Stimulated activated naive CD8-positive, alpha-beta T cell treated with anti-CD3 and anti-CD28 coated beads, Interleukin-15, Interleukin-2, amounts not matched to agents 100 ng/mL and 50 ng/mL, for 24 hours (primary cell): ENCODE measurements at regions not wholly inside any gene's neighbourhood (a gene's known extent, or its start where the extent isn't known, plus 50 kb on each side); places are given as distances from the start of the nearest gene placed in this dataset.
"Not testable (repeated sequence)": the region's sequence is repeated elsewhere in the genome, so short reads cannot be mapped to it uniquely, and the experiment has no call there.

Experiments
- H3K27ac Mint-ChIP-seq: one replicate; pipeline ENCODE4 v1.8.0; 2021; ENCODE audit warnings: mild to moderate bottlenecking, mixed read lengths
- H3K27me3 Mint-ChIP-seq: one replicate; pipeline ENCODE4 v1.8.0; 2021; ENCODE audit warnings: mixed read lengths
- H3K36me3 Mint-ChIP-seq: one replicate; pipeline ENCODE4 v1.8.0; 2021; ENCODE audit warnings: low read depth, mixed read lengths
- H3K4me1 Mint-ChIP-seq: one replicate; pipeline ENCODE4 v1.8.0; 2021; ENCODE audit warnings: low read depth, mixed read lengths
- H3K4me3 Mint-ChIP-seq: one replicate; pipeline ENCODE4 v1.8.0; 2021; ENCODE audit warnings: mild to moderate bottlenecking, mixed read lengths
- H3K9me3 Mint-ChIP-seq: one replicate; pipeline ENCODE4 v1.8.0; 2021; ENCODE audit warnings: mixed read lengths

DNA sequence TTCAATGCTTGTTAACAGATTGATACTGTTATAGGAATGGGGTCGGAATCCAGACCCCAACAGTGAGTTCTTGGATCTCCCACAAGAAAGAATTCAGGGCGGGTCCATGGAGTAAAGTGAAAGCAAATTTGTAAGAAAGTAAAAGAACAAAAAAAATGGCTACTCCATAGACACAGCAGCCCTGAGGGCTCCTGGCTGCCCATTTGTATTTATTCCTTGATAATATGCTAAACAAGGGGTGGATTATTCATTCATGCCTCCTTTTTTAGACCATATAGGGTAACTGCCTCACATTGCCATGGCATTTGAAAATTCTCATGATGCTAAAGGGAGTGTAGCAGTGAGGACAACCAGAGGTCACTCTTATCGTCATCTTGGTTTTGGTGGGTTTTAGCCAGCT, 717.2 kb upstream of the KCND2 start:
- no peak overlapping the region for H3K4me3 Mint-ChIP-seq
- no peaks in the 10 kb centered on the region for H3K36me3 Mint-ChIP-seq
- no peak overlapping the region for H3K27ac Mint-ChIP-seq
- H3K9me3 Mint-ChIP-seq, result peaks cover 14% of the 10 kb centered on the region
- H3K27me3 Mint-ChIP-seq, result no peaks in the 10 kb centered on the region
- no peaks in the 10 kb centered on the region for H3K4me1 Mint-ChIP-seq

DNA sequence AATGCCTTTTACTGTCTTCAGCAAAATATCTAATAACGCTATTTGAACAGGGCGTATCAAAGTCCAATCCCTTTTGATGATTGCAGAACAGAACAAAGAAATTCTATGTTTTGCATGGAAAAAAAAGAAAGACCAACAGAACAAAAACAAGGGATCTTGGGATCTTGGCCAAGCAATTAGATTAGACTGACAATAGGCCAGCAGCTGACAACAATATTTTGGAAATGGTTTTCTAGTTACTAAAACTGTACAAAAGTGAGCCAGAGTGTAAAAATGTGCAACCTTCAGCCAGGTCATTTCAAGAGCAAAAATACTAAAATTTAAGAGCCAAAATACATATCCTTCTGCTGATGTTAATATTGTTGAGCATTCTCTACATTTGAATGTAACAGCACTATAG, 716.5 kb upstream of the KCND2 start:
- Mint-ChIP-seq H3K4me1 (no peaks in the 10 kb centered on the region), H3K36me3 (no peaks in the 10 kb centered on the region), H3K4me3 (no peak overlapping the region), H3K27me3 (no peaks in the 10 kb centered on the region), H3K27ac (no peak overlapping the region), H3K9me3 (peaks cover 16% of the 10 kb centered on the region)

DNA sequence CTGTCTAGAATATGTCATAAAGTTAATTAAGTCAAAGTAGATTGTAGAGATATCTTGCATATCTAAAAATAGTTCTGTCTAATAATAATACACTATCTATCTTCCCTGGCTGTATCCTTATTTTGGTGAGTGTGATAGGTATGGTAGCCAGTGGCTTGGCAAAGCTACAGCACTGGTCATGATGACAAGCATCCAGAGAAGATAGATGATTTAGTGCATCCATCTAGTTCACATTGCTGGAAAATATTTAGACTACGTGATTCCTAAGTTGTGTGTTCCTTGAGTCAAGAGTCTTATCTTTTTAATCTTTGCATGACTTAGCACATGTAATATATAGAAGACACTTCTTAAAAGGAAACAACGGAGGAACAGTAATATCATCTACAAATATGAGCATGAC, 711.2 kb upstream of the KCND2 start:
- Mint-ChIP-seq H3K36me3 (no peaks in the 10 kb centered on the region), H3K27me3 (no peaks in the 10 kb centered on the region), H3K27ac (no peak overlapping the region), H3K9me3 (peaks cover 19% of the 10 kb centered on the region), H3K4me3 (no peak overlapping the region), H3K4me1 (no peaks in the 10 kb centered on the region)

- H3K36me3 Mint-ChIP-seq, result no peaks in the 10 kb centered on the region
- no peaks in the 10 kb centered on the region for H3K4me1 Mint-ChIP-seq
- no peak overlapping the region for H3K4me3 Mint-ChIP-seq
- no peak overlapping the region for H3K27ac Mint-ChIP-seq
- H3K9me3 Mint-ChIP-seq, result peaks cover 19% of the 10 kb centered on the region
- H3K27me3 Mint-ChIP-seq, result no peaks in the 10 kb centered on the region
Measured at GRCh38 chr7:119562839-119563238, 710.1 kb upstream of the KCND2 start.

GRCh38 chr7:119571666-119572065, 701.3 kb upstream of the KCND2 start:
- Mint-ChIP-seq H3K36me3 (no peaks in the 10 kb centered on the region), H3K27ac (no peak overlapping the region), H3K4me1 (no peaks in the 10 kb centered on the region), H3K27me3 (no peaks in the 10 kb centered on the region), H3K9me3 (no peaks in the 10 kb centered on the region), H3K4me3 (no peak overlapping the region)

DNA sequence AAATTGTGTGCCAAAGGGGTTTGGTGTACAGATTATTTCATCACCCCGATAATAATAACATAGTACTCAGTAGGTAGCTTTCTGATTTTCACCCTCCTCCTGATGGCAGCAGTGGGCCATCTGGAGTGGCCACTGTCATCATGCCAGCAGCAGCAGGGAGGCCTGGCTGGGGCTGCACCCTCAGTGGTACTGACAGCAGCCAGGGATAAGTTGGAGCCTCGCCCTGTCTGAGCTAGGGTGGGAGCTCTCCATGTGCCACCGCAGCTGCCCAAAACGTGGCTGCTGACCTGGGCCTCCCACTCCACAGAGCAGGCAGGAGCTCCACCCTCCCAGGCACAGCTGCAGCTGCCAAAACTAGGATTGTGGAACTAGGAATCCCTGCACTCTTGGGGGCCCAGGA, 700.8 kb upstream of the KCND2 start:
- H3K27me3 Mint-ChIP-seq, result no peaks in the 10 kb centered on the region
- no peaks in the 10 kb centered on the region for H3K36me3 Mint-ChIP-seq
- no peak overlapping the region for H3K4me3 Mint-ChIP-seq
- H3K9me3 Mint-ChIP-seq, result peaks cover 1% of the 10 kb centered on the region
- H3K27ac Mint-ChIP-seq, result no peak overlapping the region
- H3K4me1 Mint-ChIP-seq, result no peaks in the 10 kb centered on the region

DNA sequence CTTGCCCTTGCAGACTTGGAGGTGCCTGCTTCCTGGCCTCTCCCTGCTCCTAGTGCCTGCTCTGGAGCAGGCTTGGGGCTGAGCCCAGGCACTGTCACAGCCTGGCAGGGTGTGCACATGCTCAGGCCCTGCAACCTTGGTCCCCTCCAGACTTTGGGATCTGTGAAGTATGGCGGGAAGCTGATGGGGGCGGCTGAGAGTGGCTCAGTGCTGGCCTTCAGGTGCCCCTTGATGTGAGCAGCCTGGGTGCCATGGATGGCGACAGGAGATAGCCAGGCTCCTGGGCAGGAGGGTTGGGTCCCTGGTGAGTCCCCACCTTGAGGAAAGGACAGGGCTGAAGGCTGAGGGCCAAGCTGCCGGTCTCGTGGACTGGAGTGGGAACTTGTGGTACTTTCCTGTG, 700.4 kb upstream of the KCND2 start:
- H3K4me1 Mint-ChIP-seq, result no peaks in the 10 kb centered on the region
- H3K27me3 Mint-ChIP-seq, result no peaks in the 10 kb centered on the region
- H3K4me3 Mint-ChIP-seq, result no peak overlapping the region
- H3K27ac Mint-ChIP-seq, result no peak overlapping the region
- peaks cover 4% of the 10 kb centered on the region for H3K9me3 Mint-ChIP-seq
- H3K36me3 Mint-ChIP-seq, result no peaks in the 10 kb centered on the region

DNA sequence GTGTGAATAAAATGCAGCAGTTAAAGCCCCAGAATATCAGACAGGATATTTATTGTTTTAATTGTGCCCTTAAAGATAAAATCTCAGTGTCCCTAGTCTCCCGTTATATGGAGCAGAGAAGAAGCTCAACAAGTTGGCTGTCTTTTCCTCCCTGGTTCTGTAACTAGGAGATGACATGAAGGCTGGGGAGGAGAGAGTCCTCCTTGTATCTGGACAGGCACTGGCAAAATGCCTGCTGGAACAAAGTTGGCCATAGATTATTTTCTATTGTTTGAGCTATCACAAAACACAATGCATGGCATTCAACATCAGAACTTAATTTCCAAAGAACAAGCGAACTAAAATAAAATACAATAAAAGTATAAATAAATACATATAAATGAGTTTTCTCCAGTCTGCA, 694.9 kb upstream of the KCND2 start:
- H3K27ac Mint-ChIP-seq, result no peak overlapping the region
- no peak overlapping the region for H3K4me3 Mint-ChIP-seq
- no peaks in the 10 kb centered on the region for H3K4me1 Mint-ChIP-seq
- no peaks in the 10 kb centered on the region for H3K27me3 Mint-ChIP-seq
- peaks cover 4% of the 10 kb centered on the region for H3K9me3 Mint-ChIP-seq
- H3K36me3 Mint-ChIP-seq, result no peaks in the 10 kb centered on the region

DNA sequence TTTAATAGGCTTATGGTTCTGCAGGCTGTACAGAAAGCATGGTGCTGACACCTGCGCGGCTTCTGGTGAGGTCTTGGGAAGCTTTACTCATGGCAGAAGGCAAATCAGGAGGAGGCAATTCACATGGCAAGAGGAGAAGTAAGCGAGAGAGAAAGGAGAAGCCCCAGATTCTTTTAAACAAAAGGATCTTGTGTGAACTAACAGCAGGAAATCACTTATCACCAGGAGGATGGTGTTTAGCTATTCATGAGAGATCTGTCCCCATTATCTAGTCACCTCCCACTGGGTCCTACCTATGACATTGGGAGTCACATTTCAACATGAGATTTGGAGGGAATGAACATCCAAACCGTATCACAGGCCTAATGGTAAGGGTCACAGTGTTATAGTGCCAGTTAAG, 678.0 kb upstream of the KCND2 start:
- Mint-ChIP-seq H3K27ac (no peak overlapping the region), H3K27me3 (no peaks in the 10 kb centered on the region), H3K9me3 (no peaks in the 10 kb centered on the region), H3K4me1 (no peaks in the 10 kb centered on the region), H3K36me3 (no peaks in the 10 kb centered on the region), H3K4me3 (no peak overlapping the region)

- no peaks in the 10 kb centered on the region for H3K36me3 Mint-ChIP-seq
- H3K4me3 Mint-ChIP-seq, result no peak overlapping the region
- no peaks in the 10 kb centered on the region for H3K9me3 Mint-ChIP-seq
- no peaks in the 10 kb centered on the region for H3K4me1 Mint-ChIP-seq
- H3K27ac Mint-ChIP-seq, result no peak overlapping the region
- no peaks in the 10 kb centered on the region for H3K27me3 Mint-ChIP-seq
Measured at GRCh38 chr7:119596651-119597050, 676.3 kb upstream of the KCND2 start.

GRCh38 chr7:119606297-119606696, 666.7 kb upstream of the KCND2 start:
- no peak overlapping the region for H3K4me3 Mint-ChIP-seq
- no peaks in the 10 kb centered on the region for H3K4me1 Mint-ChIP-seq
- H3K27ac Mint-ChIP-seq, result no peak overlapping the region
- no peaks in the 10 kb centered on the region for H3K36me3 Mint-ChIP-seq
- H3K27me3 Mint-ChIP-seq, result no peaks in the 10 kb centered on the region
- peaks cover 22% of the 10 kb centered on the region for H3K9me3 Mint-ChIP-seq

DNA sequence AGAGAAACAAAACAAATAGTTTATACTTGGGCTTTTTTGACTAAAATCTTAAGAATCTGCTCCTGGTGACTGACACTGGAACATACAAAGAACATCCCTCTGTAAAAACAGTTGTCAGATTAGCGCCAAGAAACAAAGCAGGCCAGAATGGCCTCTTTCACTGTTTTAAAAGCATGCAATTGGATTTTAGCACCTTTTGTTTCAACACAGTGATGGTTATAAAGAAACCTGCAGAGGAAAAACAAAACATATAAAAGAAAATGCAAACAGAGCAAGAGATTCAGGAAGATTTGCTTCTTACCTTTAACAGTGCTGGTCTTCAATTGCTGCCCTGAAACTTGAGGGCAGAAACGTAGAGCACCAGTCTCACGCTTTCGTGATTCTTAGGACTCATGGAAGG, 652.2 kb upstream of the KCND2 start:
- Mint-ChIP-seq H3K4me3 (no peak overlapping the region), H3K4me1 (no peaks in the 10 kb centered on the region), H3K27ac (no peak overlapping the region), H3K9me3 (peaks cover 7% of the 10 kb centered on the region), H3K36me3 (no peaks in the 10 kb centered on the region), H3K27me3 (no peaks in the 10 kb centered on the region)

DNA sequence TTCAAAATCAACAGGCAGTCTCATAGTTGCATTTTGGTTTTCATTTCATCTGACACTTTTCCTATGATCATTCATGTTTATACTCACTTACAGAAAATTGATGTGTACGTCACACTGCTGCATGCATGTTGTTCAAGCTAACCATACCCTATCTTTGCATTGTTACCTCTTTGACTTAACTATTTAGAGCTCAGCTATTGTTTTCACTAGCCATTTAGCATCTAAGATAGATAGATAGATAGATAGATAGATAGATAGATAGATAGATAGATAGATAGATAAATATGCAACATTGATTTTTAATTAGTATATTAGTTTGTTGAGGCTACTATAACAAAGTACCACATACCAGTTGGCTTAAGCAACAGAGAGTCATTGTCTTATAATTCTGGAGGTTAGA, 649.5 kb upstream of the KCND2 start:
- Mint-ChIP-seq H3K4me3 (no peak overlapping the region), H3K9me3 (peaks cover 6% of the 10 kb centered on the region), H3K4me1 (no peaks in the 10 kb centered on the region), H3K27ac (no peak overlapping the region), H3K36me3 (no peaks in the 10 kb centered on the region), H3K27me3 (no peaks in the 10 kb centered on the region)

- no peaks in the 10 kb centered on the region for H3K4me1 Mint-ChIP-seq
- no peaks in the 10 kb centered on the region for H3K27me3 Mint-ChIP-seq
- H3K27ac Mint-ChIP-seq, result no peak overlapping the region
- no peak overlapping the region for H3K4me3 Mint-ChIP-seq
- H3K36me3 Mint-ChIP-seq, result no peaks in the 10 kb centered on the region
- peaks cover 4% of the 10 kb centered on the region for H3K9me3 Mint-ChIP-seq
Measured at GRCh38 chr7:119630406-119630969, 642.5 kb upstream of the KCND2 start.

DNA sequence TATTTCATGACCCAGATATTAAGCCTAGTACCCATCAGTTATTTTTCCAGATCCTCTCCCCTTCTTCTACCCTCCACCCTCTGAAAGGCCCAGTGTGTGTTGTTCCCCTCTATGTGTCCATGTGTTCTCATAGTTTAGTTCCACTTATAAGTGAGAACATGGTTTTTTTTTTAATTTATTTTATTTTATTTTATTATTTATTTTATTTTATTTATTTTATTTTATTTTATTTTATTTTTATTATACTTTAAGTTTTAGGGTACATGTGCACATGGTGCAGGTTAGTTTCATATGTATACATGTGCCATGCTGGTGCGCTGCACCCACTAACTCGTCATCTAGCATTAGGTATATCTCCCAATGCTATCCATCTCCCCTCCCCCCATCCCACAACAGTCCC, 639.2 kb upstream of the KCND2 start:
- not testable (repeated sequence) for H3K36me3 Mint-ChIP-seq, H3K27me3 Mint-ChIP-seq, H3K4me3 Mint-ChIP-seq, H3K27ac Mint-ChIP-seq, H3K4me1 Mint-ChIP-seq
- peaks cover 13% of the 10 kb centered on the region for H3K9me3 Mint-ChIP-seq

DNA sequence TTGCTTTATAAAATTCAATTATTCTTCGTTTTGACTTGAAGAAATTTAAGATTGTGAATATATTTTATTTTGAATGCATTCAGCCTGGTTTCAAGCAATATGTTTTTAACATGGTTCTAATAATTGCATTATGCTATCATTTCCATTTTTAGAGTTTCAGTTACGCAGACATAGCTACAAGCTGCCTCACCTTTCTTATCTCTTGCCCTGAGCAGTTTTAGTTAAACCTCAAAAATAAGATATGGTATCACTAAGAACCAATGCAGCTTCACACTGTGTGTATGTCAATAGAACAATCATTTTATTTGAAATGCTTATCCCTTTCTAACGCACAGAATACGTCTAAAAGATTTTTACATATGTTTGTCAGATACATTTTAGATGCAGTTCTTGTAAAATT, 632.6 kb upstream of the KCND2 start:
- Mint-ChIP-seq H3K27me3 (no peaks in the 10 kb centered on the region), H3K4me1 (no peaks in the 10 kb centered on the region), H3K4me3 (no peak overlapping the region), H3K36me3 (no peaks in the 10 kb centered on the region), H3K27ac (no peak overlapping the region), H3K9me3 (peaks cover 15% of the 10 kb centered on the region)
